Calu3 (cell line): ENCODE measurements at regions not wholly inside any gene's neighbourhood (a gene's known extent, or its start where the extent isn't known, plus 50 kb on each side); places are given as distances from the start of the nearest gene placed in this dataset.

ENCODE experiments used
- BruUV-seq: library from RNA; stranded (reverse); fragments of 400-500 nt; replicated peaks from 2 replicates; lab custom pipeline; 2021; lab: Mats Ljungman, UMichigan
- CTCF ChIA-PET: fragments of 300-600 bp; sonication (Branson Sonifier 250); formaldehyde crosslinking; loops from one replicate; lab custom pipeline; 2022; ENCODE audit warnings: antibody characterized with exemption; lab: Charles Lee
- DNase-seq: peaks from one replicate; pipeline ENCODE4 v3.0.0; 2022
- H3K27ac Mint-ChIP-seq: one replicate; pipeline ENCODE4 v1.8.0; 2022; ENCODE audit warnings: mixed read lengths; ENCODE audit not compliant: unreplicated experiment
- H3K27me3 Mint-ChIP-seq: one replicate; pipeline ENCODE4 v1.8.0; 2022; ENCODE audit warnings: mixed read lengths; ENCODE audit not compliant: unreplicated experiment
- H3K36me3 Mint-ChIP-seq: one replicate; pipeline ENCODE4 v1.8.0; 2022; ENCODE audit warnings: mild to moderate bottlenecking, moderate library complexity, mixed read lengths; ENCODE audit not compliant: insufficient read depth, unreplicated experiment
- H3K4me1 Mint-ChIP-seq: one replicate; pipeline ENCODE4 v1.8.0; 2022; ENCODE audit warnings: mild to moderate bottlenecking, low read depth, mixed read lengths; ENCODE audit not compliant: unreplicated experiment
- H3K4me3 Mint-ChIP-seq: one replicate; pipeline ENCODE4 v1.8.0; 2022; ENCODE audit warnings: mild to moderate bottlenecking, low read depth, moderate library complexity, mixed read lengths; ENCODE audit not compliant: unreplicated experiment
- H3K9me3 Mint-ChIP-seq: one replicate; pipeline ENCODE4 v1.8.0; 2022; ENCODE audit warnings: low read depth, mixed read lengths; ENCODE audit not compliant: unreplicated experiment
- CTCF ChIP-seq: fragments of 200-600 bp; IDR thresholded peaks from one replicate; pipeline ENCODE4 v1.8.0; 2022; ENCODE audit warnings: antibody characterized with exemption; ENCODE audit not compliant: unreplicated experiment
- intact Hi-C: fragments of 100-400 bp; cut with micrococcal nuclease; formaldehyde crosslinking; loops from one replicate; pipeline ENCODE4 v1.10.0; 2022; ENCODE audit not compliant: unreplicated experiment

- no TSS peak for BruUV-seq
- TF ChIP-seq CTCF, result no peak
Observed at GRCh38 chr18:40013001-40013609, 1941.9 kb upstream of the PIK3C3 start.

GRCh38 chr18:40011201-40011600 lies 1943.8 kb upstream of the PIK3C3 start:
- H3K36me3 Mint-ChIP-seq, result no peaks in the 10 kb centered on the region
- DNase-seq, result no peak
- H3K27me3 Mint-ChIP-seq, result no peaks in the 10 kb centered on the region
- peaks cover 21% of the 10 kb centered on the region for H3K4me1 Mint-ChIP-seq
- no peaks in the 10 kb centered on the region for H3K9me3 Mint-ChIP-seq
- no peak overlapping the region for H3K4me3 Mint-ChIP-seq
- no TSS peak for BruUV-seq
- intact Hi-C loops, result loop anchor here (10.0 kb wide), 3 partner anchors 144 to 376 kb away; no protein-coding TSS in a partner anchor
- H3K27ac Mint-ChIP-seq, result no peak overlapping the region
- TF ChIP-seq CTCF, result no peak
- CTCF ChIA-PET, result no interaction called here

More at GRCh38 chr18:40013001-40013609, 1941.9 kb upstream of the PIK3C3 start:
- Mint-ChIP-seq H3K27ac (no peak overlapping the region), H3K9me3 (no peaks in the 10 kb centered on the region), H3K36me3 (no peaks in the 10 kb centered on the region), H3K4me3 (no peak overlapping the region), H3K27me3 (no peaks in the 10 kb centered on the region), H3K4me1 (peaks cover 26% of the 10 kb centered on the region)
- DNase-seq, result no peak
- intact Hi-C loops, result loop anchor here (10.0 kb wide), 3 partner anchors 142 to 378 kb away; no protein-coding TSS in a partner anchor
- CTCF ChIA-PET, result no interaction called here

DNA sequence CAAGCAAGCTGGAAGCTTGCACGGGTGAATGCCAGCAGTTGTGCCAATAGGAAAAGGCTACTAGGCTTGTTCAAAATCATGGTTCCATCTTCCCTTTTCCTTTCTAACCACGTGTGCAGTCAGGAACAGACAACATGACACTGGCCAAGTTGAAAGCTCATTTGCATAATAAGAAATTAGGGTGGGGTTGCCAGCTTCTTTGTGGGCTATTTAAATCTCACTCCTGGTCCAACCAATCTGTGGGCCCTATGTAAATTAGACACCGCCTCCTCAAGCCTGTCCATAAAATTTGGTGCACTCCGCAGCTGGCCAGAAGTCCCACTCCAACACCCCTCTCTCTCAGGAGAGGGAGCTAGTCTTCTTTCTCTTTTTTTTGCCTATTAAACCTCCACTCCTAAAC lies 1948.4 kb upstream of the PIK3C3 start:
- Mint-ChIP-seq H3K36me3 (no peaks in the 10 kb centered on the region), H3K27ac (no peak overlapping the region), H3K4me3 (no peak overlapping the region), H3K27me3 (no peaks in the 10 kb centered on the region), H3K9me3 (no peaks in the 10 kb centered on the region), H3K4me1 (no peaks in the 10 kb centered on the region)
- CTCF ChIA-PET, result interaction anchor here (0.6 kb wide), 1 partner anchor 838 kb away, joined by 3 read pairs; no protein-coding TSS in a partner anchor
- BruUV-seq, result no TSS peak
- no peak for DNase-seq
- no peak for TF ChIP-seq CTCF
- intact Hi-C loops, result no loop called here

- CTCF ChIA-PET, result no interaction called here
- no TSS peak for BruUV-seq
- TF ChIP-seq CTCF, result no peak
Observed at GRCh38 chr18:40004246-40004645, 1950.8 kb upstream of the PIK3C3 start.

More at GRCh38 chr18:40004246-40004645, 1950.8 kb upstream of the PIK3C3 start:
- H3K27ac Mint-ChIP-seq, result no peak overlapping the region
- no peaks in the 10 kb centered on the region for H3K27me3 Mint-ChIP-seq
- intact Hi-C loops, result no loop called here
- H3K4me1 Mint-ChIP-seq, result no peaks in the 10 kb centered on the region
- no peaks in the 10 kb centered on the region for H3K36me3 Mint-ChIP-seq
- no peak for DNase-seq
- no peaks in the 10 kb centered on the region for H3K9me3 Mint-ChIP-seq
- no peak overlapping the region for H3K4me3 Mint-ChIP-seq
